Stimulated activated naive B cell treated with anti-CD40 and anti-IgM and Interleukin-4, amounts not matched to agents 10 μg/mL and 1 μg/mL and 100 μg/mL, for 72 hours (primary cell): ENCODE measurements at regions not wholly inside any gene's neighbourhood (a gene's known extent, or its start where the extent isn't known, plus 50 kb on each side); places are given as distances from the start of the nearest gene placed in this dataset.
"Not testable (repeated sequence)": the region's sequence is repeated elsewhere in the genome, so short reads cannot be mapped to it uniquely, and the experiment has no call there.

ENCODE experiments used
- ATAC-seq, 2 donors: fragments of 150-1000 bp; cut with Tn5 transposase; replicated peaks; 2 replicates each; pipeline ENCODE4 v1.10.0; 2021; ENCODE audit warnings: moderate library complexity in 1 of 2
- DNase-seq: peaks from one replicate; pipeline ENCODE4 v3.0.0; 2021
- H3K27ac Mint-ChIP-seq: one replicate; pipeline ENCODE4 v1.8.0; 2022; ENCODE audit warnings: mild to moderate bottlenecking, mixed read lengths
- H3K27me3 Mint-ChIP-seq, 2 donors: one replicate each; pipeline ENCODE4 v1.8.0; 2022; ENCODE audit warnings: mixed read lengths in 2 of 2
- H3K36me3 Mint-ChIP-seq, 2 donors: one replicate each; pipeline ENCODE4 v1.8.0; 2022; ENCODE audit warnings: mixed read lengths in 2 of 2, mild to moderate bottlenecking in 1 of 2
- H3K4me1 Mint-ChIP-seq, 2 donors: one replicate each; pipeline ENCODE4 v1.8.0; 2022; ENCODE audit warnings: mixed read lengths in 2 of 2, mild to moderate bottlenecking in 1 of 2
- H3K4me3 Mint-ChIP-seq, 2 donors: one replicate each; pipeline ENCODE4 v1.8.0; 2022; ENCODE audit warnings: mild to moderate bottlenecking in 2 of 2, mixed read lengths in 2 of 2, moderate library complexity in 1 of 2
- H3K9me3 Mint-ChIP-seq, 2 donors: one replicate each; pipeline ENCODE4 v1.8.0; 2022; ENCODE audit warnings: mixed read lengths in 2 of 2, mild to moderate bottlenecking in 1 of 2

DNA sequence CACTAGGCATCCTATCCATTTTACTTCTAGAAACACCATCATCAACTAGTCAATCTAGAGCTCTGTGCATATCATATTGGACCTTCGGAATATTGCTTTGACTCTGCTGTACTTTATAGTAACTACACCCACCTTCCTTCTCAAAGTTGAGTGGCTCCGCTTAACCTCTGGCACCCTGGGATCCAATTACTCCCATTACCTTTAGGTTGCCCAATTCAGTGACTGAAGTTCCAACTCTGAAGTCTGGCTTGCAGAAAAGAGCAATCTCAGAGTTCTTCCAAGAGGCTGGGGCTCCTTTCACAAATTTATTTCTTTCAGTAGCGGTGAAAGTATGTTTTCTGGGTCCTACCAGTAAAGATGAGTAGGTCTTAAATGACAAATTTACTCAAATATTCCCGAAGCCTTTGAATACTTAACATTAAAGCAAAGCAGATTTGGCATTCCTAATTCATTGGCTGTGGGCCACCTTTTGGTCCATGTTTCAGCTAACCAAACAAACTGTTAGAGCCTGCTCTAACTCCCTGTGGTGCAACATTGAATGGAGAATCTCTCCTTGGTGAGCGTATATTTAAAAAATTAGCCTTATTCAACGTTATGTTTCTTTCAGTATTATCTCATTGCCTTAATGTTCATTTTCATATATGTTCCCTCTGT is 1215.8 kb downstream of the RAPGEF2 start:
- no peak for DNase-seq
- H3K4me1 Mint-ChIP-seq, result no peaks in the 10 kb centered on the region
- H3K27me3 Mint-ChIP-seq, result no peaks in the 10 kb centered on the region
- H3K4me3 Mint-ChIP-seq, result no peak overlapping the region
- H3K9me3 Mint-ChIP-seq, result peaks cover 0 to 4% of the 10 kb centered on the region in 2 donors
- H3K36me3 Mint-ChIP-seq, result no peaks in the 10 kb centered on the region
- H3K27ac Mint-ChIP-seq, result no peak overlapping the region
- no peak for ATAC-seq

DNA sequence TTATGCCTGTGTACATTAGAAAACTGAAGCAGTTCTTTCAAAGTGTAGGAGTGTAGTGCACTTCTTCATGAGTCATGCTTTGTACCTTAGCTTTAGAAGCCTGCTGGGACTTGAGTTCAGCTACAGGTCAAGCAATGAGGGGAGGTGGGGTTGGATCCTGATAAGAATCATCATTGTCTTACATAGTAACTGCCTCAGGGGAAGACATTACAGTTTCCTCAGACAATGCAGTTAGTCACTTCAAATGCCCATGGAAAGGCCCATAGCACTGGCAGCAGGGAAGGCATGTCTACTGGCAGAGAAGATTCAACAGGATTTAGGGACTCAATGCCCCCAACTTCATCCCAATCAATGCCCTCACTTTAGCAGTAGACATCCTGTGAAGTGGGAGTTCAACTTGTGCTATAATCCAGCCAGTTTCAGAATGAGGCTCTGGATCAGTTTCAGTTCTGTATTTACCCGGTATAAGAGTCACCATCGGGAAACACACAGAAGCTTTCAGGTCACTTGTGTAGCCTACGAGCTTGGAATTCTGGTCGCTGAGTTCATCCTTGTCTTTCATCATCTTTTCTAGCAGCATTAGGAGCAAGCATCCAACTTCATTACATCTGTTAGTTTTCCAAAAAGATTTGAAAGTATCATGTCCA is 1216.5 kb downstream of the RAPGEF2 start:
- Mint-ChIP-seq H3K4me3 (no peak overlapping the region), H3K9me3 (peaks cover 0 to 4% of the 10 kb centered on the region in 2 donors), H3K27me3 (no peaks in the 10 kb centered on the region), H3K27ac (no peak overlapping the region), H3K4me1 (no peaks in the 10 kb centered on the region), H3K36me3 (no peaks in the 10 kb centered on the region)
- DNase-seq (no peak), ATAC-seq (no peak)

DNA sequence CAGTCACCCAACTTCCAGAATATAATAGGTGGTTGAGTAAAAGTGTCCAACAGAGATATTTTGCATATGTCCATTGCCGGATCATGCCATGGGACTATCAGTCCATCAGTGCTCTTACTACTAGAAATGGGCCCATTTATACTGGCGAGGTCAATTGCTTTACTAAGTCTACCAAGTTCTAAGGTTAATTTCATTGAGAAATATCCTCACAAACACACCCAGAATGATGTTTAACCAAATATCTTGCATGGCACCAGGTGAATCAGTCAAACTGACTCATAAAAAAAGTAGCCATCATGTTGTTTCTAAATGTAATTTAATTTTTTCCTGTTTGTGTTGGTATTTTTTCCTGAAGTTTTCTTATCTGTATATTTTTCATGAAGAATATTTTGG is 1217.0 kb downstream of the RAPGEF2 start:
- Mint-ChIP-seq H3K9me3 (peaks cover 0 to 4% of the 10 kb centered on the region in 2 donors), H3K4me3 (no peak overlapping the region), H3K4me1 (no peaks in the 10 kb centered on the region), H3K27ac (no peak overlapping the region), H3K27me3 (no peaks in the 10 kb centered on the region), H3K36me3 (no peaks in the 10 kb centered on the region)
- no peak for DNase-seq
- no peak for ATAC-seq

DNA sequence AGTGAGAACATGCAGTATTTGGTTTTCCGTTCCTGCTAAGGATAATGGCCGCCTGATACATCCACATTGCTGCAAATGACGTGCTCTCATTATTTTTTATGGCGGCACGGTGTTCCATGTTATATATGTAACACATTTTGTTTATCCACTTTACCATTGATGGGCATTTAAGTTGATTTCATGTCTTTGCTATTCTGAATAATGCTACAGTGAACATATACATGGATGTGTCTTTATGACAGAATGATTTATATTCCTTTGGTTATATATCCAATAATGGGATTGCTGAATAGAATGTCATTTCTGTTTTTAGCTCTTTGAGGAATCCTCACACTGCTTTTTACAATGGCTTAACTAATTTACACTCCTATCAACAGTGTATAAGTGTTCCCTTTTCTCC is 1223.2 kb downstream of the RAPGEF2 start:
- H3K36me3 Mint-ChIP-seq, result no peaks in the 10 kb centered on the region
- H3K27ac Mint-ChIP-seq, result no peak overlapping the region
- no peaks in the 10 kb centered on the region for H3K27me3 Mint-ChIP-seq
- H3K4me3 Mint-ChIP-seq, result no peak overlapping the region
- DNase-seq (no peak), ATAC-seq (no peak)
- no peaks in the 10 kb centered on the region for H3K4me1 Mint-ChIP-seq
- peaks cover 0 to 2% of the 10 kb centered on the region in 2 donors for H3K9me3 Mint-ChIP-seq

DNA sequence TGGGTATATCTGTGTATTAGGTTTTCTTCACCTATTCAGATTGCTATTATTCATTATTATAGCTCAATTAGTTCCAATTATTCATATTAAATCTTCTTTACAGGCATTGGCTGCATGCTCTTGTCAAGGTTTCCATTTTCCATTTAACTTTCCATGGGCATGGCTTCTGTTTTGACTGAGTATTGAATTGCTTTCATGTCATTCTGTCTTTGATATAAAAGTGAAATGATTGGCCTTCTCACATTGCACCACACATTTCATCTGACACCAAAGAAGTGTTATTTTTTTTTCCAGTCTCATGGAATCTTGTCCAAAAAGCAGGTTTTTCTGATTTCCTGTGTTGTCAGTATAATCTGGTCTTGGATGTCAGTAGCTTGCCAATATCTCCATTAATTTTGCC is 1244.3 kb downstream of the RAPGEF2 start:
- H3K9me3 Mint-ChIP-seq, result no peaks in the 10 kb centered on the region
- H3K36me3 Mint-ChIP-seq, result no peaks in the 10 kb centered on the region
- ATAC-seq (no peak), DNase-seq (no peak)
- no peak overlapping the region for H3K27ac Mint-ChIP-seq
- H3K27me3 Mint-ChIP-seq, result no peaks in the 10 kb centered on the region
- no peaks in the 10 kb centered on the region for H3K4me1 Mint-ChIP-seq
- no peak overlapping the region for H3K4me3 Mint-ChIP-seq

DNA sequence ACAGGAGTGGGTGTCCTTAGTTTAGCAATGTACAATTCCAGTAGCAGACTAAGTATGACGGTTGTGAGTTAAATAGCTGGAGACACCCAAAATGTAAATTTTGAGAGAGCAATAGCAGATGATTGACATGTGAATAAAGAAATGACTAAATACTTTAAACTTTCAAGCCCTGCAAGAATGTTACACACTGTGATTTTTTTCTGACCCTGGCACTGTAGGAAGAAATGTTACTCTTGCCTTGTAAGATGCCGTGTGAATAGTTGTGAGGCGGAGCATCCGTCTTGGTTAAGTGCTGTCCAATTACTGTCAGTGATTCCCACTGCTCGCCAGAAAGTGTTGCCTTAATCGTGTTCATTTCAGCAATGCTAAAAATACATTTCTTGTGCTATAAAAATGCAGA is 1248.1 kb downstream of the RAPGEF2 start:
- H3K4me1 Mint-ChIP-seq, result no peaks in the 10 kb centered on the region
- H3K36me3 Mint-ChIP-seq, result no peaks in the 10 kb centered on the region
- no peaks in the 10 kb centered on the region for H3K27me3 Mint-ChIP-seq
- no peaks in the 10 kb centered on the region for H3K9me3 Mint-ChIP-seq
- DNase-seq (no peak), ATAC-seq (no peak)
- H3K4me3 Mint-ChIP-seq, result no peak overlapping the region
- H3K27ac Mint-ChIP-seq, result no peak overlapping the region

DNA sequence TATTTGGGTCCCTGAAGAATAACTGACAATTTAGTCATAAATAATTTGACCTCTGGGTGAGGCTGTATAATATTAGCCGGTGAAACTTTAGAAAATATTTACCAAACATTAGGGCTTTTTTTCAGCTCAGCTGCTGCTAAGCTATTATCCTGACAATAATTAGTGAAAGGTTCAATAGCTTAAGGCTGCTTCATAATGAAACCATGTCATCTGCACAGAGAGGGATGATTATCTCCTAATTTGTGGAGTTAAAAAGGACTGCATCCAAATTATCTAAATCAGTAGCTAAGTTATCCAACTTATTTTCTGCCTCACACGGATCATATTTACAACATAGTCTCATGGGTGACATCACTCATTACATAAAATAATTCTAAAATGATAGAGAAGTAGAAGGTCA is 1249.8 kb downstream of the RAPGEF2 start:
- Mint-ChIP-seq H3K4me3 (no peak overlapping the region), H3K27me3 (no peaks in the 10 kb centered on the region), H3K4me1 (no peaks in the 10 kb centered on the region), H3K9me3 (no peaks in the 10 kb centered on the region), H3K27ac (no peak overlapping the region), H3K36me3 (no peaks in the 10 kb centered on the region)
- no peak for DNase-seq
- ATAC-seq, result no peak

DNA sequence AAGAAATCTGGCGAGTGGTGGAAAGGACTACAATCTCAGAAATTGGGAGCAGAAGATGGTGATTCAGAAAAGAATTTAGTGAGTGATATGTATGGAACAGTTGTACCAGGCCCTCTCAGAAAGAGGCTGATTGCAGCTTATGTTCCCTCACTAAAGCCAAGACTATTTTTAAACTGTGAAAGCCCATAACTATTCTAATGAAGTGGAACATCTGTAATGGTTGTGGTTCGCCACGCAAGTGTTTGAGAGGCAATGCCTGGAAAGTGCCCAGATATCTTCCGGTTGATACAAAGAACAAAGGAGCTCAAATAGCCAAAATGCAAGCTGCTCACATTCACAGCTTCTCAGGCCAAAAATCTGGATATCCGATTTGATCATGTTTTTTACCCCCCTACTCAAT is 1250.7 kb downstream of the RAPGEF2 start:
- Mint-ChIP-seq H3K4me3 (no peak overlapping the region), H3K27me3 (no peaks in the 10 kb centered on the region), H3K4me1 (no peaks in the 10 kb centered on the region), H3K27ac (no peak overlapping the region), H3K9me3 (no peaks in the 10 kb centered on the region), H3K36me3 (no peaks in the 10 kb centered on the region)
- ATAC-seq (no peak), DNase-seq (no peak)

DNA sequence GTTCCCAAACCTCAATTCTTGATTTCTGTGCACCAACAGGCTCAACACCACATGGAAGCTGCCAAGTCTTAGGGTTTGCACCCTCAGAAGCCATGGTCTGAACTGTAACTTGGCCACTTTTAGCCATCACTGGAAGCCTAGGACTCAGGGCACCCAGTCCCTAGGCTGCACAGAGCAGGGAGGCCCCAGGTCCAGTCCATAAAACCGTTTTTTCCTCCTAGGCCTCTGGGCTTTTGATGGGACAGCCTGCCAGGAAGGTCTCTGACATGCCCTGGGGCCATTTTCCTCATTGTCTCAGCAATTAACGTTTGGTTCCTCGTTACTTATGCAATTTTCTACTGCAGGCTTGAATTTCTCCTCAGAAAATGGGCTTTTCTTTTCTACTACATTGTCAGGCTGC is 1259.6 kb downstream of the RAPGEF2 start:
- H3K27me3 Mint-ChIP-seq, result no peaks in the 10 kb centered on the region
- no peaks in the 10 kb centered on the region for H3K36me3 Mint-ChIP-seq
- H3K27ac Mint-ChIP-seq, result no peak overlapping the region
- ATAC-seq, result no peak
- no peak for DNase-seq
- H3K4me3 Mint-ChIP-seq, result no peak overlapping the region
- H3K4me1 Mint-ChIP-seq, result no peaks in the 10 kb centered on the region
- peaks cover 0 to 6% of the 10 kb centered on the region in 2 donors for H3K9me3 Mint-ChIP-seq

DNA sequence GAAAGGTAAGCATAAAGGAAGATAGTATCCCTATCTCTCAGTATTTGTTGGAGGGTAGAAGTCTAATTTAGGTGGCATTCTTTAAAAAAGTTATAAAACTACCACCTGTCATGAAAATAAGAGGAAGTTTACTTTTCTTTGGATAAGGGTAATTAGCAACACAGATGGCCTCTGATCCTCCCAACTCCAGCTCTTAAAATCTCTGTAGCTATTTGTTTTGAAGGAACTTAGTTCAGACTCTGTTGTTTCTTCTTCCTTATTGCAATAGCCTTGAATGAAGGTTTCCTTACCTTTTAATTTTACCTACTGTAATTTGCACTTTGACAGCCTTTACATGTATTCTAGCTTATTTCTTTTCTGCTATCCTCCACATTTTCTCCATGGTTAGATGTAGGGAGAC is 1261.3 kb downstream of the RAPGEF2 start:
- DNase-seq, result no peak
- Mint-ChIP-seq H3K27ac (no peak overlapping the region), H3K9me3 (peaks cover 0 to 6% of the 10 kb centered on the region in 2 donors), H3K27me3 (no peaks in the 10 kb centered on the region), H3K4me3 (no peak overlapping the region), H3K4me1 (no peaks in the 10 kb centered on the region), H3K36me3 (no peaks in the 10 kb centered on the region)
- no peak for ATAC-seq

DNA sequence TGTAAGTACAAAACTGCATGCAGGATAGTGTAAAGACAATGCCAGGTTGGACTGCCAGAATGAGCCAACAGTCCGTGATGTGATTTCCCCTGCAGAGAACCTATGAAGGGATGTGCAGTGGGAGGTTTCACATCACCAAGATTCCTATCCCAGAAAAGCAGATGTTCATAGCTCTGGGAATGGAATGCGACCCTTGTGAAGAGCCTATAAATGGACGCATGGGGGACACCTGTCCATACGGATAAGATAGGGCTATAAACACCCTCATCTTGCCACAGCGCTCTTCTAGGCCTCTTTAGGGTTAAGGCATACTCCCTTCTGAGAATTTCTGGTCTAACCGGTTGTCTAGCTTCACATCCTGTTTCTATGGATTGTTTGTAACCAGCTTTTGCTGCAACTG is 1261.8 kb downstream of the RAPGEF2 start:
- not testable (repeated sequence) for H3K36me3 Mint-ChIP-seq, DNase-seq, H3K27ac Mint-ChIP-seq, H3K4me3 Mint-ChIP-seq, H3K4me1 Mint-ChIP-seq, ATAC-seq, H3K9me3 Mint-ChIP-seq, H3K27me3 Mint-ChIP-seq

DNA sequence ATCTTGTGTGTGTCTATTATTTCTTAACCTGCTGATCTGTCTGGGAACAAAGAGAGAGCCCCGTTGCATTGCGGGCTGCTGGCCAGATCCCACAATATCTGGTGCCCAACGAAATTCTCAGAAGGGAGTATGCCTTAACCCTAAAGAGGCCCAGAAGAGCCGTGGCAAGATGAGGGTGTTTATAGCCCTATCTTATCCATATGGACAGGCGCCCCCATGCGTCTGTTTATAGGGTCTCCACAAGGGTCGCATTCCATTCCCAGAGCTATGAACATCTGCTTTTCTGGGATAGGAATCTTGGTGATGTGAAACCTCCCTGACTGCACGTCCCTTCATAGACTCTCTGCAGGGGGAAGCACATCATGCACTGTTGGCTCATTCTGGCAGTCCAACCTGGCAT is 1262.5 kb downstream of the RAPGEF2 start:
- H3K27ac Mint-ChIP-seq, H3K27me3 Mint-ChIP-seq, DNase-seq, H3K4me3 Mint-ChIP-seq, H3K9me3 Mint-ChIP-seq, H3K36me3 Mint-ChIP-seq, ATAC-seq, H3K4me1 Mint-ChIP-seq: not testable (repeated sequence)

DNA sequence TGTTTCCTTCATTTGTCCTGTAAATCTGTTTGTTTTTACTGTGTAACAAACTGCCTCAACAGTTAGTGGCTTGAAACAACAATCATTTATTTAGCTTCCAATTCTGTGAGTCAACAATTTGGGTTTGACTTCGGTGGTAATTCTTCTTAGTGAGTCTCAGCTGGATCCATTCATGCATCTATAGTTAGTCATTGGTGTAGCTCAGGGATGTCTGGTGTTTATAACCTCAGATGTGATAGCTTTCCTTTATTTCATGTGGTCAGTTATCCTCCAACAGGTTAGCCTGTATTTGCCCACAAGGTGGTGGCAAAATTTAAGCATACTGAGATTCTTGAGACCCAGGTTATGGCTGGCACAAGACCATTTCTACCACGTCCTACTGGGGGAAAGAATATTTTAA is 1267.2 kb downstream of the RAPGEF2 start:
- no peak overlapping the region for H3K27ac Mint-ChIP-seq
- H3K27me3 Mint-ChIP-seq, result no peaks in the 10 kb centered on the region
- H3K9me3 Mint-ChIP-seq, result peaks cover 0 to 1% of the 10 kb centered on the region in 2 donors
- ATAC-seq (no peak), DNase-seq (no peak)
- no peak overlapping the region for H3K4me3 Mint-ChIP-seq
- no peaks in the 10 kb centered on the region for H3K36me3 Mint-ChIP-seq
- no peaks in the 10 kb centered on the region for H3K4me1 Mint-ChIP-seq

DNA sequence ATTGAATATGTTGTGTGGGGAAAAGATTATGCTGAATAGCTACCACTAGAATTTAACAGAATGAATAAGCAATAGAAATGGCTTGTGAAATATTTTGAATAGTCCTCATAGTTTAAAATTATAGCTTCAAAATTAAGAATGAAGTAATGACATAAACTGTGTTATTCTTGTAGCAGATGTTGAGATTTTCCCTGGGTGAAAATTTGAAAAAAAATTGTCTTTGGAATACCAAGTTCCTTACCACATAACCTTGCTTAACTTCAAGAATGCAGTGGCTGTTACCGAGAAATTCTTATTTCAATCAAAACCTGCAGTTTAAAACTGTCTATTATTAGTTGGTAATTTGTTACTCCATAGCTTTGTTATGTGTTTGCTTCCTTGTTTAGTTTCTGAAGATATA is 1268.6 kb downstream of the RAPGEF2 start:
- DNase-seq, result no peak

DNA sequence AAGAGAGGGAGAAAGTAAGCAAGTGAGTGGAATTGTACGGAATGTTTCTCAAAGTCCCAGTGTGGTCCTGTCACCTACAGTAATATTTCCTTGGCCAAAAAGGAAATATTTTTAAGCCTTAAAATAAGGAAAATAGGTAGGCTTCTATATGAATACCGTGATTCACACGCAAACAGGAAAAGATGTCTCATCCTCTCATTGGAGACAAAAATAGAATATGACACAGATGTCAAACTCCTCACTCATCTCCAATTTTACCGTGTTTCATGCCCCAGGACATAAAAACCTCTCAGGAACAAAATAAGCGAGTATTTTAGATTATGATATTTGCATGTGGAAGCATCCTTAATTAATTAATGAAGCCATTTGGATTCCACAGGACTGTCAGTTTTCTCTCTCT is 1269.5 kb downstream of the RAPGEF2 start:
- no peak for ATAC-seq
- peaks cover 0 to 1% of the 10 kb centered on the region in 2 donors for H3K9me3 Mint-ChIP-seq
- no peaks in the 10 kb centered on the region for H3K36me3 Mint-ChIP-seq
- H3K4me1 Mint-ChIP-seq, result no peaks in the 10 kb centered on the region
- H3K27ac Mint-ChIP-seq, result no peak overlapping the region
- no peaks in the 10 kb centered on the region for H3K27me3 Mint-ChIP-seq
- H3K4me3 Mint-ChIP-seq, result no peak overlapping the region
- no peak for DNase-seq

More for the DNA sequence above, 1268.6 kb downstream of the RAPGEF2 start:
- H3K4me1 Mint-ChIP-seq, result no peaks in the 10 kb centered on the region
- no peaks in the 10 kb centered on the region for H3K36me3 Mint-ChIP-seq
- H3K4me3 Mint-ChIP-seq, result no peak overlapping the region
- no peak for ATAC-seq
- H3K27me3 Mint-ChIP-seq, result no peaks in the 10 kb centered on the region
- no peak overlapping the region for H3K27ac Mint-ChIP-seq
- H3K9me3 Mint-ChIP-seq, result peaks cover 0 to 1% of the 10 kb centered on the region in 2 donors
